ENCODE measurements at regions not wholly inside any gene's neighbourhood (a gene's known extent, or its start where the extent isn't known, plus 50 kb on each side); places are given as distances from the start of the nearest gene placed in this dataset.
"Not testable (repeated sequence)": the region's sequence is repeated elsewhere in the genome, so short reads cannot be mapped to it uniquely, and the experiment has no call there.

DNA sequence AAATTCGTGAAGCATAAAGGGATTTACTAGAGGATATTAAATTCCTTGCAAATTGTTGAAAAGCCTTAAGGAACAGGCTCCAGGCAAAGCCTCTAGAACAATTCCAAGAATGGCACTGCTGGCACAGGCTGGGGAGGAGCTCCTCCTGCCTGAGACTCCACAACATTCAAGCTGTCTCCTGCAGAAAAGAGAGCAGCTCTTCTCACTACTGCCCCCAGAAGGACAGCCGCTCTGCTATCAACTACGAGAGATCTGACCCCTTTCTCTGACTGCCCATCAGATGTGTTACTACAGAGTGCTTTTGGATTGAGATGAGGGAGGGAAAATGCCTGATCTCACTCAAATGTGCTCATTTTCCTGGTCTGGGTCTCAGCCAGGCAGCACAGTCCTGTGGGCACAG, 269.9 kb downstream of the RPIA start:
- not testable (repeated sequence) for H3K9me3 ChIP-seq (ENCODE audit: control insufficient read depth, low read length); H3K4me1 ChIP-seq (ENCODE audit: control insufficient read depth, insufficient read depth, low read length); H3K27ac Mint-ChIP-seq; DNase-seq; H3K4me1 Mint-ChIP-seq; H3K4me3 Mint-ChIP-seq; H3K27ac ChIP-seq (ENCODE audit: low read depth, low read length); H3K9ac ChIP-seq (ENCODE audit: extremely low read depth, low read length, poor library complexity, severe bottlenecking); H3K27me3 ChIP-seq (ENCODE audit: control insufficient read depth, insufficient read depth, low read length, poor library complexity, severe bottlenecking); H3K36me3 ChIP-seq (ENCODE audit: control insufficient read depth, insufficient read depth, low read length); H3K4me3 ChIP-seq (ENCODE audit: low read length); H3K36me3 Mint-ChIP-seq (ENCODE audit: low read depth); H3K27me3 Mint-ChIP-seq (ENCODE audit: insufficient read depth)
- peaks cover 38% of the 10 kb centered on the region for H3K9me3 Mint-ChIP-seq
- 43 to 71% methylated on average over 1 to 3 of the region's 3 CpGs for WGBS, 2 experiments (ENCODE audit: insufficient coverage in 1 of 2, insufficient read length in 1 of 2)
- TF ChIP-seq, protein P1, sequence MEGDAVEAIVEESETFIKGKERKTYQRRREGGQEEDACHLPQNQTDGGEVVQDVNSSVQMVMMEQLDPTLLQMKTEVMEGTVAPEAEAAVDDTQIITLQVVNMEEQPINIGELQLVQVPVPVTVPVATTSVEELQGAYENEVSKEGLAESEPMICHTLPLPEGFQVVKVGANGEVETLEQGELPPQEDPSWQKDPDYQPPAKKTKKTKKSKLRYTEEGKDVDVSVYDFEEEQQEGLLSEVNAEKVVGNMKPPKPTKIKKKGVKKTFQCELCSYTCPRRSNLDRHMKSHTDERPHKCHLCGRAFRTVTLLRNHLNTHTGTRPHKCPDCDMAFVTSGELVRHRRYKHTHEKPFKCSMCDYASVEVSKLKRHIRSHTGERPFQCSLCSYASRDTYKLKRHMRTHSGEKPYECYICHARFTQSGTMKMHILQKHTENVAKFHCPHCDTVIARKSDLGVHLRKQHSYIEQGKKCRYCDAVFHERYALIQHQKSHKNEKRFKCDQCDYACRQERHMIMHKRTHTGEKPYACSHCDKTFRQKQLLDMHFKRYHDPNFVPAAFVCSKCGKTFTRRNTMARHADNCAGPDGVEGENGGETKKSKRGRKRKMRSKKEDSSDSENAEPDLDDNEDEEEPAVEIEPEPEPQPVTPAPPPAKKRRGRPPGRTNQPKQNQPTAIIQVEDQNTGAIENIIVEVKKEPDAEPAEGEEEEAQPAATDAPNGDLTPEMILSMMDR (conservative IDR thresholded peaks at IDR 0.05) = peak; percentile 62

DNA sequence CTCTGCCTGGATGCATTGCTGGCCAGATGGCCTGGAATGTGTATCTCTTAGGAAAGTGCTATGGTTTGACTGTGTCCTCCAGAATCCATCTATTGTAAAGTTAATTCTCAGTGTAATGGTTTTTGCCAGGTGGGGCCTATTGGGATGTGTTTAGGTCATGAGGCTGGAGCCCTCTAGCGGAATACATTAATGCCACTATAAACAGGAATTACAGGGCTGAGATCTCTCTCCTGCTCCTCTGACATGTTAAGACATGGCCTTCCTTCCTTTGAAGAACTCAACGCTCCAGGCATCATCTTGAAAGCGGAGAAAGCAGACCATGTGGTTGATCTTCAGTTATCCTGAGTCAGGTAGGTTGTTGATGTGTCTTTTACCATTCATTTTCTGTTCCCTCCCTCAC, 276.4 kb downstream of the RPIA start:
- no peak overlapping the region for H3K4me3 ChIP-seq (ENCODE audit: low read length)
- Mint-ChIP-seq H3K27me3 (ENCODE audit: insufficient read depth) (no peaks in the 10 kb centered on the region), H3K4me3 (no peak overlapping the region), H3K9me3 (peaks cover 58% of the 10 kb centered on the region), H3K4me1 (peaks cover 1% of the 10 kb centered on the region), H3K36me3 (ENCODE audit: low read depth) (no peaks in the 10 kb centered on the region), H3K27ac (no peak overlapping the region)
- no peaks in the 10 kb centered on the region for H3K27me3 ChIP-seq (ENCODE audit: control insufficient read depth, insufficient read depth, low read length, poor library complexity, severe bottlenecking)
- no peaks in the 10 kb centered on the region for H3K4me1 ChIP-seq (ENCODE audit: control insufficient read depth, insufficient read depth, low read length)
- WGBS, 2 experiments (ENCODE audit: insufficient coverage in 1 of 2, insufficient read length in 1 of 2) = 61% methylated on average over 3 of the region's 3 CpGs; no CpG with 5 or more reads in 1 of the 2 experiments
- no peak for DNase-seq
- no peak overlapping the region for H3K9ac ChIP-seq (ENCODE audit: extremely low read depth, low read length, poor library complexity, severe bottlenecking)
- H3K9me3 ChIP-seq (ENCODE audit: control insufficient read depth, low read length) = no peaks in the 10 kb centered on the region
- no peak overlapping the region for H3K27ac ChIP-seq (ENCODE audit: low read depth, low read length)
- no peaks in the 10 kb centered on the region for H3K36me3 ChIP-seq (ENCODE audit: control insufficient read depth, insufficient read depth, low read length)
- TF ChIP-seq, protein P1 (conservative IDR thresholded peaks at IDR 0.05) = peak; percentile 58

DNA sequence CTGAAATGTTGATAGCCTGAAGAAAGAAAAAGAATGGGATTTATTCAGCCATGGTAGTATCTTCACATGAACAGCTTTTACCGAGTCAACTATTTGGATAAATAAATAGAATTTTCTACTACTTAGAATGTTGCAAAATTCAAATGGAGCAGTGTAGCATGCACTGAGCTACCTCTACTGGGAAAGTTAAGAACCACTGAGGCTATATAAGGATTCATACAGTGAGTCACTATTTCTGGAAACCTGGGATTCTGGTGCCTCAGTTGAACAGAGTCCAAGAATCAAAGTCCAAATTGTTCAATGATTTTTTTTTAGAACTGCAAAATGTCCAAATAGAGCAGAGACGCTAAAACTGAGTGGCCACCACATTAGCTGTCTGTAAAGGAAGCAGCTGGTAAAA, 286.5 kb downstream of the RPIA start:
- H3K36me3 Mint-ChIP-seq (ENCODE audit: low read depth); H3K9ac ChIP-seq (ENCODE audit: extremely low read depth, low read length, poor library complexity, severe bottlenecking); H3K4me1 Mint-ChIP-seq; H3K9me3 ChIP-seq (ENCODE audit: control insufficient read depth, low read length); H3K4me3 Mint-ChIP-seq; H3K27me3 Mint-ChIP-seq (ENCODE audit: insufficient read depth); H3K4me3 ChIP-seq (ENCODE audit: low read length); H3K27ac Mint-ChIP-seq; DNase-seq; H3K27me3 ChIP-seq (ENCODE audit: control insufficient read depth, insufficient read depth, low read length, poor library complexity, severe bottlenecking); H3K27ac ChIP-seq (ENCODE audit: low read depth, low read length); H3K4me1 ChIP-seq (ENCODE audit: control insufficient read depth, insufficient read depth, low read length); H3K36me3 ChIP-seq (ENCODE audit: control insufficient read depth, insufficient read depth, low read length): not testable (repeated sequence)
- no CpG with 5 or more reads among the region's 2 CpGs for WGBS, 2 experiments (ENCODE audit: insufficient coverage in 1 of 2, insufficient read length in 1 of 2)
- H3K9me3 Mint-ChIP-seq = peaks cover 24% of the 10 kb centered on the region

GRCh38 chr2:88978446-88978845, 287.0 kb downstream of the RPIA start:
- not testable (repeated sequence) for H3K9ac ChIP-seq (ENCODE audit: extremely low read depth, low read length, poor library complexity, severe bottlenecking); DNase-seq; H3K4me3 ChIP-seq (ENCODE audit: low read length); H3K9me3 ChIP-seq (ENCODE audit: control insufficient read depth, low read length); H3K27ac Mint-ChIP-seq; H3K27me3 Mint-ChIP-seq (ENCODE audit: insufficient read depth); H3K36me3 ChIP-seq (ENCODE audit: control insufficient read depth, insufficient read depth, low read length); H3K27me3 ChIP-seq (ENCODE audit: control insufficient read depth, insufficient read depth, low read length, poor library complexity, severe bottlenecking); H3K4me3 Mint-ChIP-seq; H3K27ac ChIP-seq (ENCODE audit: low read depth, low read length); H3K36me3 Mint-ChIP-seq (ENCODE audit: low read depth); H3K4me1 Mint-ChIP-seq; H3K4me1 ChIP-seq (ENCODE audit: control insufficient read depth, insufficient read depth, low read length)
- WGBS, 2 experiments (ENCODE audit: insufficient coverage in 1 of 2, insufficient read length in 1 of 2) = 91% methylated on average over 1 of the region's 1 CpG; no CpG with 5 or more reads in 1 of the 2 experiments
- H3K9me3 Mint-ChIP-seq = peaks cover 20% of the 10 kb centered on the region

GRCh38 chr2:88984079-88984478, 292.6 kb downstream of the RPIA start:
- not testable (repeated sequence) for H3K27ac Mint-ChIP-seq; H3K9me3 ChIP-seq (ENCODE audit: control insufficient read depth, low read length); H3K27me3 Mint-ChIP-seq (ENCODE audit: insufficient read depth); H3K36me3 Mint-ChIP-seq (ENCODE audit: low read depth); H3K4me3 Mint-ChIP-seq; H3K36me3 ChIP-seq (ENCODE audit: control insufficient read depth, insufficient read depth, low read length); H3K4me1 ChIP-seq (ENCODE audit: control insufficient read depth, insufficient read depth, low read length); DNase-seq; H3K9ac ChIP-seq (ENCODE audit: extremely low read depth, low read length, poor library complexity, severe bottlenecking); H3K4me1 Mint-ChIP-seq; H3K27ac ChIP-seq (ENCODE audit: low read depth, low read length); H3K27me3 ChIP-seq (ENCODE audit: control insufficient read depth, insufficient read depth, low read length, poor library complexity, severe bottlenecking); H3K4me3 ChIP-seq (ENCODE audit: low read length)
- 93% methylated on average over 1 of the region's 2 CpGs; no CpG with 5 or more reads in 1 of the 2 experiments for WGBS, 2 experiments (ENCODE audit: insufficient coverage in 1 of 2, insufficient read length in 1 of 2)
- H3K9me3 Mint-ChIP-seq = peaks cover 23% of the 10 kb centered on the region
